ENCODE measurements at regions not wholly inside any gene's neighbourhood (a gene's known extent, or its start where the extent isn't known, plus 50 kb on each side); places are given as distances from the start of the nearest gene placed in this dataset.
"Not testable (repeated sequence)": the region's sequence is repeated elsewhere in the genome, so short reads cannot be mapped to it uniquely, and the experiment has no call there.

DNA sequence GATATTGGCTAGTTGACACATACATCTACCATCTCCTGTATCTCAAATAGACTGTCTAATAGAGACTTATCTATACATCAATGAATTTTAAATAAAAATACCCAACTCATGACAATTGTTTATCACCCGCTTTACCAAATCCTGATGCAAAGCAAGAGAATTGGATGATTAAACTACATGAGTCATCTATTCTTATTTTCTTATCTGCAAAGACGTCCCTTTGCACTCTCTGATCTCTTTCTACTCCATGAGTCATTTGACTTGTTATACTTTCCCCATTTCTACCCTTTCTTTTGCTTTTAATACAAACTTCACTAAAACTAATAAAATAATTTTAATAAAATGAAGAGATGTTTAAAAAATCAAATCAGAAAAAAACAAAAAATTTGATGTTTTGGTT lies 261.7 kb upstream of the MAP2 start:
- no peak overlapping the region for H3K4me3 ChIP-seq (ENCODE audit: low read length)
- no peaks in the 10 kb centered on the region for H3K27me3 ChIP-seq (ENCODE audit: insufficient read depth, low read depth, low read length)
- no peaks in the 10 kb centered on the region for H3F3A ChIP-seq (ENCODE audit: insufficient read depth, low read length, poor library complexity, severe bottlenecking)
- H3K36me3 ChIP-seq (ENCODE audit: insufficient read depth, low read length), result no peaks in the 10 kb centered on the region
- no peak overlapping the region for H3K4me2 ChIP-seq (ENCODE audit: low read length)
- no peaks in the 10 kb centered on the region for H3K9me3 ChIP-seq (ENCODE audit: low read length)
- no peak overlapping the region for H2AFZ ChIP-seq (ENCODE audit: low read depth, low read length)
- no peak for TF ChIP-seq RAD21 (conservative IDR thresholded peaks at IDR 0.05)
- no peak for TF ChIP-seq EP300 (conservative IDR thresholded peaks at IDR 0.05; ENCODE audit: poor library complexity, severe bottlenecking)
- no peak for TF ChIP-seq EZH2 (IDR thresholded peaks at IDR 0.05; ENCODE audit: borderline replicate concordance, insufficient read depth, low read length, poor library complexity, severe bottlenecking)
- TF ChIP-seq TAF1 (IDR thresholded peaks at IDR 0.05; ENCODE audit: low read depth), result no peak
- TF ChIP-seq, protein P1, sequence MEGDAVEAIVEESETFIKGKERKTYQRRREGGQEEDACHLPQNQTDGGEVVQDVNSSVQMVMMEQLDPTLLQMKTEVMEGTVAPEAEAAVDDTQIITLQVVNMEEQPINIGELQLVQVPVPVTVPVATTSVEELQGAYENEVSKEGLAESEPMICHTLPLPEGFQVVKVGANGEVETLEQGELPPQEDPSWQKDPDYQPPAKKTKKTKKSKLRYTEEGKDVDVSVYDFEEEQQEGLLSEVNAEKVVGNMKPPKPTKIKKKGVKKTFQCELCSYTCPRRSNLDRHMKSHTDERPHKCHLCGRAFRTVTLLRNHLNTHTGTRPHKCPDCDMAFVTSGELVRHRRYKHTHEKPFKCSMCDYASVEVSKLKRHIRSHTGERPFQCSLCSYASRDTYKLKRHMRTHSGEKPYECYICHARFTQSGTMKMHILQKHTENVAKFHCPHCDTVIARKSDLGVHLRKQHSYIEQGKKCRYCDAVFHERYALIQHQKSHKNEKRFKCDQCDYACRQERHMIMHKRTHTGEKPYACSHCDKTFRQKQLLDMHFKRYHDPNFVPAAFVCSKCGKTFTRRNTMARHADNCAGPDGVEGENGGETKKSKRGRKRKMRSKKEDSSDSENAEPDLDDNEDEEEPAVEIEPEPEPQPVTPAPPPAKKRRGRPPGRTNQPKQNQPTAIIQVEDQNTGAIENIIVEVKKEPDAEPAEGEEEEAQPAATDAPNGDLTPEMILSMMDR (IDR thresholded peaks at IDR 0.05; ENCODE audit: poor library complexity, severe bottlenecking), result no peak
- no peak for TF ChIP-seq REST (IDR thresholded peaks at IDR 0.05; ENCODE audit: borderline replicate concordance)
- TF ChIP-seq POLR2AphosphoS5 (IDR thresholded peaks at IDR 0.05), result no peak
- TF ChIP-seq MXI1 (conservative IDR thresholded peaks at IDR 0.05; ENCODE audit: poor library complexity, severe bottlenecking), result no peak
- no peaks in the 10 kb centered on the region for H4K20me1 ChIP-seq (ENCODE audit: insufficient read depth)
- no peaks in the 10 kb centered on the region for H3K9me2 ChIP-seq (ENCODE audit: insufficient read depth, low read length)
- H3K9ac ChIP-seq (ENCODE audit: low read length), result no peak overlapping the region
- no peaks in the 10 kb centered on the region for H3K79me2 ChIP-seq (replicated peaks; ENCODE audit: insufficient read depth, low read length)
- no peak overlapping the region for H3K27ac ChIP-seq (ENCODE audit: low read length)

GRCh38 chr2:209181984-209182383 lies 241.9 kb upstream of the MAP2 start:
- Histone ChIP-seq H3K36me3 (ENCODE audit: insufficient read depth, low read length) (no peaks in the 10 kb centered on the region), H2AFZ (ENCODE audit: low read depth, low read length) (no peak overlapping the region), H4K20me1 (ENCODE audit: insufficient read depth) (no peaks in the 10 kb centered on the region), H3K79me2 (replicated peaks; ENCODE audit: insufficient read depth, low read length) (no peaks in the 10 kb centered on the region), H3K9ac (ENCODE audit: low read length) (no peak overlapping the region), H3F3A (ENCODE audit: insufficient read depth, low read length, poor library complexity, severe bottlenecking) (no peaks in the 10 kb centered on the region), H3K4me3 (ENCODE audit: low read length) (no peak overlapping the region), H3K9me2 (ENCODE audit: insufficient read depth, low read length) (no peaks in the 10 kb centered on the region), H3K27ac (ENCODE audit: low read length) (no peak overlapping the region), H3K27me3 (ENCODE audit: insufficient read depth, low read depth, low read length) (no peaks in the 10 kb centered on the region), H3K4me2 (ENCODE audit: low read length) (no peak overlapping the region), H3K9me3 (ENCODE audit: low read length) (peaks cover 3% of the 10 kb centered on the region)
- TF ChIP-seq REST (IDR thresholded peaks at IDR 0.05; ENCODE audit: borderline replicate concordance), result no peak
- no peak for TF ChIP-seq MXI1 (conservative IDR thresholded peaks at IDR 0.05; ENCODE audit: poor library complexity, severe bottlenecking)
- no peak for TF ChIP-seq EZH2 (IDR thresholded peaks at IDR 0.05; ENCODE audit: borderline replicate concordance, insufficient read depth, low read length, poor library complexity, severe bottlenecking)
- TF ChIP-seq RAD21 (conservative IDR thresholded peaks at IDR 0.05), result no peak
- no peak for TF ChIP-seq SMC3 (conservative IDR thresholded peaks at IDR 0.05; ENCODE audit: poor library complexity)
- TF ChIP-seq, protein P1 (IDR thresholded peaks at IDR 0.05; ENCODE audit: poor library complexity, severe bottlenecking), result no peak
- TF ChIP-seq POLR2AphosphoS5 (IDR thresholded peaks at IDR 0.05), result no peak
- no peak for TF ChIP-seq EP300 (conservative IDR thresholded peaks at IDR 0.05; ENCODE audit: poor library complexity, severe bottlenecking)
- no peak for TF ChIP-seq TAF1 (IDR thresholded peaks at IDR 0.05; ENCODE audit: low read depth)

DNA sequence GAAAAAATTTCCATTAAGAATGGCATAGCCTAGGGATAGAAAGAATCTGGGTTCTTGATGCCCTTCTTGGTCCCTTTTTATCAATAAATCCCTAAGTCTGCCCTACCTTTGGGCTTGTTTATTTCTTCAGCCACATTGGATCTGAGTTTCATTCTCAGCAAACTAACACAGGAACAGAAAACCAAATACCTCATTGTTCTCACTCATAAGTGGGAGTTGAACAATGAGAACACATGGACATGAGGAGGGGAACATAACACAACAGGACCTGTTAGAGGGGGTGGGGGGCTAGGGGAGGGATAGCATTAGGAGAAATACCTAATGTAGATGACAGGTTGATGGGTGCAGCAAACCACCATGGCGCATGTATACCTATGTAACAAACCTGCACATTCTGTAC lies 237.0 kb upstream of the MAP2 start:
- not testable (repeated sequence) for H3K9ac ChIP-seq (ENCODE audit: low read length); H3K4me3 ChIP-seq (ENCODE audit: low read length); H3K27ac ChIP-seq (ENCODE audit: low read length); H3K9me3 ChIP-seq (ENCODE audit: low read length); H4K20me1 ChIP-seq (ENCODE audit: insufficient read depth); H3K36me3 ChIP-seq (ENCODE audit: insufficient read depth, low read length); H3K4me2 ChIP-seq (ENCODE audit: low read length); H3K79me2 ChIP-seq (replicated peaks; ENCODE audit: insufficient read depth, low read length); H3K9me2 ChIP-seq (ENCODE audit: insufficient read depth, low read length); H3K27me3 ChIP-seq (ENCODE audit: insufficient read depth, low read depth, low read length); H3F3A ChIP-seq (ENCODE audit: insufficient read depth, low read length, poor library complexity, severe bottlenecking); H2AFZ ChIP-seq (ENCODE audit: low read depth, low read length)
